ENCODE measurements at regions not wholly inside any gene's neighbourhood (a gene's known extent, or its start where the extent isn't known, plus 50 kb on each side); places are given as distances from the start of the nearest gene placed in this dataset.

DNA sequence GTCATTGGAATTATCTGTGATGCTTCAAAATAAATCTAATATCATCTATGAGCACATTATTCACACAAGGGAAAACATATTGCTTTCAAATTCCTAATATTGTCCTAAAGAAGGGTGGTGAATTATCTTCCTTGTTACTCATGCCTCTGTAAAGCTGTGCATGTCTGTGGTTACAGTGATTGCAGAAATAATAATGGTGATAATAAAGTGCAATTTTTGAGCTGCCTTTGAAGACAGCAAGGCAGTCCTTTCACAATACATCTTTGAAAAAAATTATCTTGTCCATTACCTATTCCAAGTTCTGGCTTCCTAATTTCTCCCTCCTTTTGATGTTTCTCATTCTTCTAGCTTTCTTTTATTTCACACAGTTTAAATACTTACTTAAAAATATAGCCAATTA, 442.1 kb upstream of the EYS start:
- H3K36me3 ChIP-seq (replicated peaks; ENCODE audit: low read depth, low read length): no peaks in the 10 kb centered on the region
- H3K9ac ChIP-seq (ENCODE audit: low read length): no peak overlapping the region
- H3K27ac ChIP-seq (ENCODE audit: low read length): no peak overlapping the region
- H3K9me3 ChIP-seq (ENCODE audit: insufficient read depth, low read length): 0 out of 2 replicates have a peak, but pooled peaks cover 5% of the 10 kb centered on the region
- no peaks in the 10 kb centered on the region for H3K4me1 ChIP-seq (ENCODE audit: low read length)
- no peaks in the 10 kb centered on the region for H3K79me2 ChIP-seq (ENCODE audit: low read length)
- H3K4me3 ChIP-seq (ENCODE audit: low read length): no peak overlapping the region
- H4K20me1 ChIP-seq (ENCODE audit: insufficient read depth, low read length): no peaks in the 10 kb centered on the region
- H2AFZ ChIP-seq (ENCODE audit: low read depth, low read length): no peak overlapping the region
- no peaks in the 10 kb centered on the region for H3K27me3 ChIP-seq (ENCODE audit: low read depth, low read length)
- TF ChIP-seq, protein P1, sequence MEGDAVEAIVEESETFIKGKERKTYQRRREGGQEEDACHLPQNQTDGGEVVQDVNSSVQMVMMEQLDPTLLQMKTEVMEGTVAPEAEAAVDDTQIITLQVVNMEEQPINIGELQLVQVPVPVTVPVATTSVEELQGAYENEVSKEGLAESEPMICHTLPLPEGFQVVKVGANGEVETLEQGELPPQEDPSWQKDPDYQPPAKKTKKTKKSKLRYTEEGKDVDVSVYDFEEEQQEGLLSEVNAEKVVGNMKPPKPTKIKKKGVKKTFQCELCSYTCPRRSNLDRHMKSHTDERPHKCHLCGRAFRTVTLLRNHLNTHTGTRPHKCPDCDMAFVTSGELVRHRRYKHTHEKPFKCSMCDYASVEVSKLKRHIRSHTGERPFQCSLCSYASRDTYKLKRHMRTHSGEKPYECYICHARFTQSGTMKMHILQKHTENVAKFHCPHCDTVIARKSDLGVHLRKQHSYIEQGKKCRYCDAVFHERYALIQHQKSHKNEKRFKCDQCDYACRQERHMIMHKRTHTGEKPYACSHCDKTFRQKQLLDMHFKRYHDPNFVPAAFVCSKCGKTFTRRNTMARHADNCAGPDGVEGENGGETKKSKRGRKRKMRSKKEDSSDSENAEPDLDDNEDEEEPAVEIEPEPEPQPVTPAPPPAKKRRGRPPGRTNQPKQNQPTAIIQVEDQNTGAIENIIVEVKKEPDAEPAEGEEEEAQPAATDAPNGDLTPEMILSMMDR (IDR thresholded peaks at IDR 0.05; ENCODE audit: low read depth, low read length): no peak
- no peak for TF ChIP-seq EZH2phosphoT487 (IDR thresholded peaks at IDR 0.05; ENCODE audit: low read depth)
- H3K4me2 ChIP-seq (ENCODE audit: low read length): no peak overlapping the region

DNA sequence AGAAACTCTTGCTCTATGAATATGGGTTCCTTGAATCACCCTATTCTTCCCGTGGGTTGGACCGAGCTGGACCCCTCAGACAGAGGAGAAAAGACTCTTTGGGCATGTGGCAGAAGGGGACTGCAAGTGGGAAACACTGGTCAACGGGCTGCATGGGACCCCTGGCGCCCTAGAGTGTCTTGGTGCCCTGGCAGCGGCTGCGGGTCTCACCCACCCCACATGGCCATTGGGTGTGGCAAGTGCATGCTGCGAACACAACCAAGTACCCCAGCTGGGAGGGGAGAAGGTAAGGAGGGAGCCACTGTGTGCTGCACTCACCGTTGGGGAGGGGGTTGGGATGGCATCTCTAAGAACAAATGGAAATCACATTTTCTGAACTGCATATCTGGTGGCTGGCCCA, 438.8 kb upstream of the EYS start:
- Histone ChIP-seq H3K4me2 (ENCODE audit: low read length) (no peak overlapping the region), H3K9me3 (ENCODE audit: insufficient read depth, low read length) (0 out of 2 replicates have a peak, but pooled peaks cover 5% of the 10 kb centered on the region), H3K79me2 (ENCODE audit: low read length) (no peaks in the 10 kb centered on the region), H3K4me1 (ENCODE audit: low read length) (no peaks in the 10 kb centered on the region), H2AFZ (ENCODE audit: low read depth, low read length) (no peak overlapping the region), H3K27me3 (ENCODE audit: low read depth, low read length) (no peaks in the 10 kb centered on the region), H3K36me3 (replicated peaks; ENCODE audit: low read depth, low read length) (no peaks in the 10 kb centered on the region), H3K4me3 (ENCODE audit: low read length) (no peak overlapping the region), H4K20me1 (ENCODE audit: insufficient read depth, low read length) (no peaks in the 10 kb centered on the region), H3K27ac (ENCODE audit: low read length) (no peak overlapping the region), H3K9ac (ENCODE audit: low read length) (no peak overlapping the region)
- no peak for TF ChIP-seq EZH2phosphoT487 (IDR thresholded peaks at IDR 0.05; ENCODE audit: low read depth)
- TF ChIP-seq, protein P1 (IDR thresholded peaks at IDR 0.05; ENCODE audit: low read depth, low read length): no peak

DNA sequence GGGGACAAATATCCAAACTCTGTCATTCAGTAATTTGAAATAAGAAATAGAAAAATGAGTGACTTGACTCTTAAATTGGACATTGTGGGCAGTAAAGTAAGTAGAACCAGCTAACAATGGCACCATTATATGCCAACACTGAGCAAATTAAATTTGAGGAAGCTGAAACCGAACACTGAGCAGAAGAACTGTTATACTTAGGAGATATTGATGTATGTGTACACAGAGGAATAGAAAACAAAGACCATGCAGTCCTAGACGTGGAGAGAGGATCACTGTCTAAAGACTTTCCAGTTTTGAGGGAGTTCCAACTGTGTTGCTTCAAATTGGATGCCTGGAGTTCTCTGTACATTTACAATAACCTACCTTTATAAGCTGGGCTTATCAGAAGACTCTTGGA, 427.0 kb upstream of the EYS start:
- no peak overlapping the region for H3K9ac ChIP-seq (ENCODE audit: low read length)
- no peak overlapping the region for H3K4me3 ChIP-seq (ENCODE audit: low read length)
- H3K27ac ChIP-seq (ENCODE audit: low read length): no peak overlapping the region
- no peak overlapping the region for H2AFZ ChIP-seq (ENCODE audit: low read depth, low read length)
- TF ChIP-seq, protein P1 (IDR thresholded peaks at IDR 0.05; ENCODE audit: low read depth, low read length): no peak
- no peak for TF ChIP-seq EZH2phosphoT487 (IDR thresholded peaks at IDR 0.05; ENCODE audit: low read depth)
- H3K9me3 ChIP-seq (ENCODE audit: insufficient read depth, low read length): peaks cover 9% of the 10 kb centered on the region; the same call in 1 of the 2 replicates
- no peaks in the 10 kb centered on the region for H3K4me1 ChIP-seq (ENCODE audit: low read length)
- no peaks in the 10 kb centered on the region for H3K79me2 ChIP-seq (ENCODE audit: low read length)
- no peaks in the 10 kb centered on the region for H3K36me3 ChIP-seq (replicated peaks; ENCODE audit: low read depth, low read length)
- no peak overlapping the region for H3K4me2 ChIP-seq (ENCODE audit: low read length)
- no peaks in the 10 kb centered on the region for H3K27me3 ChIP-seq (ENCODE audit: low read depth, low read length)
- no peaks in the 10 kb centered on the region for H4K20me1 ChIP-seq (ENCODE audit: insufficient read depth, low read length)

DNA sequence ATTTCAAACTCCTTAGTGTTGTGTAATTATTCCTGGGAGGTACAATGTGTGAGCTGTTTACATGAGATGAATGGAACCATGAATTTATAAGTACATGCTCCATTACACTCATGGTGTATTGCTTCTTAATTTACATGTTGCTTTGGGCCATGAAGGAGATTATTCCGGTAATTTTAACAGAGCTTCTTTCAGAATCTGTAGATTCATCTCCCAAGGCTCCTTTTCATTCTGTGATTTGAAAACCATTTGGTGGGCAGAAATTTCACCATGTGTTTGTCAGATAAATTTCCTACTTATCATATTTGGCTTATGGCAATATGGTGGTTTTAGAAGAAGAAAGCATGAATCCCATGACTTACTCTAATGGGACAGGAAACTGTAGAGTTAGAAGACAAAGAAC, 421.6 kb upstream of the EYS start:
- Histone ChIP-seq H3K79me2 (ENCODE audit: low read length) (no peaks in the 10 kb centered on the region), H4K20me1 (ENCODE audit: insufficient read depth, low read length) (no peaks in the 10 kb centered on the region), H3K27ac (ENCODE audit: low read length) (no peak overlapping the region), H3K9ac (ENCODE audit: low read length) (no peak overlapping the region), H3K9me3 (ENCODE audit: insufficient read depth, low read length) (no peaks in the 10 kb centered on the region), H3K27me3 (ENCODE audit: low read depth, low read length) (no peaks in the 10 kb centered on the region), H3K4me2 (ENCODE audit: low read length) (no peak overlapping the region), H2AFZ (ENCODE audit: low read depth, low read length) (no peak overlapping the region), H3K4me3 (ENCODE audit: low read length) (no peak overlapping the region), H3K36me3 (replicated peaks; ENCODE audit: low read depth, low read length) (no peaks in the 10 kb centered on the region), H3K4me1 (ENCODE audit: low read length) (no peaks in the 10 kb centered on the region)
- no peak for TF ChIP-seq EZH2phosphoT487 (IDR thresholded peaks at IDR 0.05; ENCODE audit: low read depth)
- TF ChIP-seq, protein P1 (IDR thresholded peaks at IDR 0.05; ENCODE audit: low read depth, low read length): no peak
